Tibial artery (tissue), 4 donors: ENCODE measurements at regions not wholly inside any gene's neighbourhood (a gene's known extent, or its start where the extent isn't known, plus 50 kb on each side); places are given as distances from the start of the nearest gene placed in this dataset.

ENCODE experiments used
- DNase-seq, 2 donors: peaks; one replicate each; pipeline ENCODE4 v3.0.0-alpha.2; 2019
- H3K27ac ChIP-seq, 2 donors: fragments of 200-600 bp; sonication (generic) in 1 of 2; 1 replicate in 1 of 2; 2 replicates in 1 of 2; pipeline ENCODE4 v1.5.1; 2018 to 2019; ENCODE audit warnings: mild to moderate bottlenecking in 1 of 2
- H3K27me3 ChIP-seq, 2 donors: fragments of 200-600 bp; sonication (generic) in 1 of 2; one replicate each; pipeline versions ENCODE4 v1.5.1 to v1.6.0; 2016 to 2019
- H3K36me3 ChIP-seq, 3 donors: fragments of 200-600 bp; sonication (generic) in 2 of 3; one replicate each; pipeline ENCODE4 v1.5.1; 2016 to 2019; ENCODE audit warnings: mild to moderate bottlenecking in 2 of 3
- H3K4me1 ChIP-seq, 4 donors: fragments of 200-600 bp; sonication (generic) in 2 of 4; 1 replicate in 3 of 4; 2 replicates in 1 of 4; pipeline ENCODE4 v1.5.1; 2016 to 2019
- H3K4me3 ChIP-seq, 2 donors: fragments of 200-600 bp; sonication (generic) in 1 of 2; 1 replicate in 1 of 2; 2 replicates in 1 of 2; pipeline ENCODE4 v1.5.1; 2018 to 2019; ENCODE audit warnings: mild to moderate bottlenecking in 2 of 2
- H3K9me3 ChIP-seq, 3 donors: fragments of 200-600 bp; sonication (generic) in 1 of 3; one replicate each; pipeline ENCODE4 v1.5.1; 2016 to 2019
- CTCF ChIP-seq, 2 experiments: fragments of 200-600 bp in 1 of 2; fragments of 450-650 bp in 1 of 2; IDR thresholded peaks; one replicate each; pipeline ENCODE4 v1.5.1; 2017 to 2019; ENCODE audit warnings: antibody characterized with exemption in 2 of 2, mild to moderate bottlenecking in 1 of 2, moderate library complexity in 1 of 2
- intact Hi-C: fragments of 100-400 bp; cut with DNase I; formaldehyde crosslinking; loops from one replicate; pipeline ENCODE4 v1.15.0; 2023; ENCODE audit warnings: low total_unique reads

DNA sequence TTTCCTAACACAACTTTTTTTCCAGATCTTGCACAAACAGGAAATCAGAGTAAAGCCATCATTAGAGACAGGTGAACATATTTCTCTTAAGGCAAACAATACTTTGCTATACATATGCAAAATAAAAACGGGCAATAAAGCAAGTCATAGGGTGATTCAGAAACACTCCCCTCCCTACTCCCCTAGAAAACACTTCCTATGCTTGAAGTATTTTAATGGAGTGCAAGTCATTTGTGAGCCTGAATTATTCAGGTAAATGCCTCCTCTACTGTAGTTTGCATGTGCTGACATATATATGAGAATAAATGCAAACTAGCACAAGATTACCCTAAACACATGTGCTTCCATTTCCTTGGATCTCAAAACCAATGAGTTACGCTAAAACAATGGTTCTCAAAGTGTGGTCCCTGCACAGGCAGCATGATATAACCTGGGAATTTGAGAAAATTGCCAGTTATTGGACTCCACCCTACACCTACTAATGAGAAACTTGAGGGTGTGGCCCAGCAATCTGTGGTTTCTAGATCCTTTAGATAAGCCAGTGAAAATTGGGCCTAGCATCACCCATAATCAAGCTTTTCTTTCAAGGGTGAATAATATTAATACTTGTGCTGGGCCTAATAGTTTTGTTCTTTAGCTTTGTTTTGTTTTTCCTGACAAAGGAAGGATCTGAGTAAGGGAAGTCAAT lies 159.7 kb upstream of the BMP4 start:
- intact Hi-C loops: no loop called here
- DNase-seq: no peak
- H3K36me3 ChIP-seq: no peaks in the 10 kb centered on the region
- no peaks in the 10 kb centered on the region for H3K27me3 ChIP-seq
- H3K9me3 ChIP-seq: no peaks in the 10 kb centered on the region
- TF ChIP-seq CTCF (IDR thresholded peaks at IDR 0.05): no peak
- H3K4me3 ChIP-seq: no peak overlapping the region
- H3K4me1 ChIP-seq: peaks cover 0 to 17% (median 9%) of the 10 kb centered on the region in 4 donors
- peak overlapping the region in 1 of 2 donors; percentile 31 for H3K27ac ChIP-seq

DNA sequence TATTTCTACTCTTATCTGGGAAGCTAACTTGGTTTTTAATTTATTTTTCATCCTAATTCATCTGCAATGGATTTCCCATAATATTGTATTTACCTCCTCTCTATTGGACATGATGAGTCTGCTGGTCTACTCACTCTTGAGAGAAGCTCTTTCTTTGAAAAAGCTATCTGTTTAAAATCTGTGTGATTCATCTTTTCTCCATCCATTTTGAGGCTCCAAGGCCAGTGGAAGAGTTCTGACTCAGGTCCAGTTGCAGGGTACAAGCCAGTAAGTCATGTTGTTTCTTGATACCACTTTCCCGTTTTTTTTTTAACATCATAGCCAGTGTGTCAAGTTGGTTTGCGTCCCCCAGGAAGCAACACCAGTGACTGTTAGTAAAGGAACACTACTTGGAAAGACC lies 160.3 kb upstream of the BMP4 start:
- TF ChIP-seq CTCF (IDR thresholded peaks at IDR 0.05): no peak
- Histone ChIP-seq H3K36me3 (no peaks in the 10 kb centered on the region), H3K9me3 (no peaks in the 10 kb centered on the region), H3K4me3 (no peak overlapping the region), H3K4me1 (peaks cover 0 to 23% (median 9%) of the 10 kb centered on the region in 4 donors), H3K27ac (peak overlapping the region in 1 of 2 donors; percentile 31), H3K27me3 (no peaks in the 10 kb centered on the region)
- intact Hi-C loops: no loop called here
- DNase-seq: no peak

GRCh38 chr14:54117396-54117795 lies 160.8 kb upstream of the BMP4 start:
- Histone ChIP-seq H3K27ac (peak overlapping the region in 1 of 2 donors; percentile 31), H3K4me1 (peaks cover 0 to 24% (median 9%) of the 10 kb centered on the region in 4 donors), H3K9me3 (no peaks in the 10 kb centered on the region), H3K27me3 (no peaks in the 10 kb centered on the region), H3K36me3 (no peaks in the 10 kb centered on the region), H3K4me3 (no peak overlapping the region)
- intact Hi-C loops: no loop called here
- no peak for TF ChIP-seq CTCF (IDR thresholded peaks at IDR 0.05)
- DNase-seq: no peak

DNA sequence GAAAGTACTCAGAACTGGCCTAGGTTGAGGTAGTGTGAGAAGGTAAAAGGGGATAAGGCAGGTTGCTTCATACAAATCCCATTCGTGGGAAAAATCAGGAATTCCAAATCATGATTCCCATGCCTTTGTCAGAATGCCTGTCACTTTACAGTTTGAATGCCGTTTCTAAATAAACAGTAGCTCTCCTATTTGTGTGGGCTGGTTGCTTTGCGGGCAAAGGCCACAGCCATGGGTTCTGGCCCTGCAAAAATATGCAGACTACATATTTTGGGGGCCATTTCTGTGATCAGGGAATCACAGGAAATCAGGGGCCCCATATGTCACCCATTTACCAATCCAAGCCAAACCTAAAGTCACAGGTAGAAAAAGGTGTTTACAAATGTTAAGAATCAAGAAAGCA lies 161.3 kb upstream of the BMP4 start:
- Histone ChIP-seq H3K27me3 (no peaks in the 10 kb centered on the region), H3K9me3 (no peaks in the 10 kb centered on the region), H3K4me3 (no peak overlapping the region), H3K27ac (no peak overlapping the region), H3K4me1 (peaks cover 0 to 24% (median 9%) of the 10 kb centered on the region in 4 donors), H3K36me3 (no peaks in the 10 kb centered on the region)
- DNase-seq: no peak
- intact Hi-C loops: no loop called here
- no peak for TF ChIP-seq CTCF (IDR thresholded peaks at IDR 0.05)

DNA sequence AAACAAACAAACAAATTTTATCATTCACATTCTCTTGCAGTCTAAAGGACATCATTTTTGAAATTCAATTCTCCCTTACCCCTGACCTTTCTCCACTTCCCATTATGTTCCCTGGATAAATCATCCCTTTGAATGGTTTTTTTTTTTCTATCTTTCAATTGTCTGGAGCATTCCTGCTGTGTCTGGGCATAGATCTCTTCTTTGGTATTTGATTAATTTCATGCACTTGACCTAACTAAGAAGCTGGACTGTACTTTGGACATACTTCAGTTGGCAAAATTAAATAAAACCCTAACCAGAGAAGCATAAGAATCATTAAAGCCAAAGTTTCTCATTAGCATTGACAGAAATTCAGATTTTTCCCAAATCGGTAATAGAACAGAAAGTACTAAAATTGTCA lies 163.6 kb upstream of the BMP4 start:
- Histone ChIP-seq H3K9me3 (no peaks in the 10 kb centered on the region), H3K27ac (no peak overlapping the region), H3K4me3 (no peak overlapping the region), H3K27me3 (no peaks in the 10 kb centered on the region), H3K4me1 (peaks cover 0 to 24% (median 9%) of the 10 kb centered on the region in 4 donors), H3K36me3 (no peaks in the 10 kb centered on the region)
- TF ChIP-seq CTCF (IDR thresholded peaks at IDR 0.05): no peak
- no peak for DNase-seq
- intact Hi-C loops: no loop called here
